Left ventricle myocardium superior (tissue), 1 donor: ENCODE measurements at regions not wholly inside any gene's neighbourhood (a gene's known extent, or its start where the extent isn't known, plus 50 kb on each side); places are given as distances from the start of the nearest gene placed in this dataset.
A peak's percentile ranks its signal among the peaks of the same experiment; 100 is the strongest.
"Not testable (repeated sequence)": the region's sequence is repeated elsewhere in the genome, so short reads cannot be mapped to it uniquely, and the experiment has no call there.

Experiments used
- ATAC-seq: fragments of 200-7000 bp; cut with Tn5 transposase; one replicate; pipeline ENCODE4 v1.9.1; 2020; ENCODE audit warnings: mild to moderate bottlenecking, moderate library complexity
- DNase-seq: peaks from one replicate; pipeline ENCODE4 v3.0.0-alpha.2; 2020
- intact Hi-C: fragments of 100-400 bp; cut with micrococcal nuclease; formaldehyde crosslinking; loops from one replicate; pipeline ENCODE4 v1.11.0; 2022
- donor health status: DM: no; HTN: yes; CAD: no; lungs with severe emphysema.

DNA sequence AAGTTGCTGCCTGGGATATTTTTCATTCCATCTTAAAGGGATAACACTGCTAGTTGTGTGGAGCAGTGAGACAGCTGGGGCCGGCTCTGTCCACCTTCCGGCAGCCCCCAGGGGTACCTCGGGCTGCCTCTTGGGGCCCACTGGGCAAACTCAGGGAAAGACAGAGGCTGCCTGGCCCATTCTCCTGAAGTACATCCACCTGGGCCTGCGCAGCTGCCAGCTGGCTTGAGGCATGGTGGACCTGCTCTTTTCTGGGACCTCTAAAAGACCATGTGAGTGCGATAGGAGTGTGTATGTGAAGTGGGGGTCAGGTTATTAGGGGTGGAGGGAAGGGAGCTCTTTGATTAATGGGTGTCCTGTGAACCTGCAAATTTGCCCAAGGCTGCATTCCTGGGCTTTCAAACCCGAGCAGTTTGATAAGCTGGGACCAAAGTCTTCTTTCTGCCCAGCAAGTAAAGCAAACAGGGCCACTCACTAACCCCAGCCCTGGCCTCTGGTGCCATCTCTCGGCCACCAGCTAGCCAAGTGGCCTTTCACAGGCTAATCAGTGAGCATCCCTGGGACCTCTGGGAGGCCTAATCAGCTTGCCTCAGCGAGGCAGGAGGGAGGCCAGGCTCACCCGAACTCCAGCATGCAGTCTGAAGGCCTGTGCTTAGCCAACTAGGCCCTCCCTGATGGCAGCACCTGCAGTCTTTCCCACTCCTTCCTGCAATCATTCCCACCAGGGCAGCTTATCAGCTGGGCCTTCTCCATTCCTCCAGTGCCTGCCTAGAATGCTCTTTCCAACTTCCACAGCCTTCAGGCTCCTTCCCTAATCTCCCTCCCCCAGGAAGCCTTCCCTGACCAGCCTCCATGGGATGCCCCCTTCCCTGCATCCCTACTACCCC lies 954.7 kb upstream of the ZNF722 start:
- intact Hi-C loops: no loop called here
- DNase-seq: no peak
- ATAC-seq: no peak

DNA sequence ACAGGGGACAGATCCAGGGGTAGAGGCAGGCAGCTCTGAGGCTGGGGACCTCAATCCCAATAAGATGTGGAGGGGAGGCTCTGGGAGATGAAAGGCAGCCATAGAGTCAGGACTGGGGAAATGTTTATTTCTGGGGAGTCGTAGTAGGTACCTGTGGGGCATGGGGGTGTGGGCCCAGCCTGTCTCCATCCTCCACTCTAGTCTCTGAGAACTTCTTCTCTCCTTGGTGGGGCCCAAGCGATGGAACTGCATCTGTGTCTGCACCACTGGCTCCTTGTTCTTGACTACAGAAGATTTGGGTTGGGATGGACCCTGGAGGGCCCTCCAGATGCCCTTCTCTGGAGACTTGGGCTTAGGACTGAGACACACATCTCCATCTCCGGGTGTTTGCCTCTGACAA lies 953.9 kb upstream of the ZNF722 start:
- no peak for ATAC-seq
- intact Hi-C loops: no loop called here

DNA sequence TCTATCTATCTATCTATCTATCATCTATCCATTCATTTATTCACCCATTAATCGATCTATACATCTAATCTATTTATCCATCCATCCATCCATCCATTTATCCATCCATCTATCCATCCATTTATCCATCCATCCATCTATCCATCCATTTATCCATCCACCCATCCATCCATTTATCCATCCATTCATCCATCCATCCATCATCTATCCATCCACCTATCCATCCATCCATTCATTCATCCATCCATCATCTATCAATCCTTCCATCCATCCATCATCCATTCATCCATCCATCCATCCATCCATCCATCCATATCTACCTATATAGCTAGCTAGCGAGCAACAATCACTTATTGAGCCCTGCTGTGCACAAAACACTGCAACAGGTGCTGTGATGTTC lies 953.1 kb upstream of the ZNF722 start:
- DNase-seq (no peak), ATAC-seq (no peak)
- intact Hi-C loops: no loop called here

More for the DNA sequence above, 953.9 kb upstream of the ZNF722 start:
- DNase-seq: no peak

- intact Hi-C loops: no loop called here
- ATAC-seq (no peak), DNase-seq (no peak)
Observed at GRCh38 chr7:63046612-63047011, 952.0 kb upstream of the ZNF722 start.

- no peak for ATAC-seq
- intact Hi-C loops: no loop called here
Observed at GRCh38 chr7:63047061-63047460, 951.6 kb upstream of the ZNF722 start.

DNA sequence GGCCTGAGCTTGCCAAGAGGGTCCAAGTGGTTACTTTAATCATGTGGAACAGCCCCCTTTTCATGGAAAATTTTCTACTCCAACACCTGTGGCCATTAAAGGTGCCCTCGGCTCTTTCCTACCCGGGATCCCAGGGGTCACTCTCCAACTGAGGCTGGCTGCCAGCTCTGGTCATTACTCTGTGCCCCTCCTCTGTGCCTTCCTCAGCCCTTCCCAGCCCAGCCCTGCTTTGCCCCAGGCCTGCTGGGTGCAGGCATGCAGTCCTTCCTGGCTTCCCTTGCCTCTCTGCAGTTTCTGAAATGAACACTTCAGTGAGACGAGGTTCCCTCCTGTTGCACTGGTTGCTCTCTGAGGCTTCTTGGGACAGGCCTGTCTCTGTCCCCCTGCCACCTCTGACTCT lies 951.1 kb upstream of the ZNF722 start:
- intact Hi-C loops: no loop called here
- ATAC-seq (no peak), DNase-seq (no peak)

More at GRCh38 chr7:63047061-63047460, 951.6 kb upstream of the ZNF722 start:
- no peak for DNase-seq

DNA sequence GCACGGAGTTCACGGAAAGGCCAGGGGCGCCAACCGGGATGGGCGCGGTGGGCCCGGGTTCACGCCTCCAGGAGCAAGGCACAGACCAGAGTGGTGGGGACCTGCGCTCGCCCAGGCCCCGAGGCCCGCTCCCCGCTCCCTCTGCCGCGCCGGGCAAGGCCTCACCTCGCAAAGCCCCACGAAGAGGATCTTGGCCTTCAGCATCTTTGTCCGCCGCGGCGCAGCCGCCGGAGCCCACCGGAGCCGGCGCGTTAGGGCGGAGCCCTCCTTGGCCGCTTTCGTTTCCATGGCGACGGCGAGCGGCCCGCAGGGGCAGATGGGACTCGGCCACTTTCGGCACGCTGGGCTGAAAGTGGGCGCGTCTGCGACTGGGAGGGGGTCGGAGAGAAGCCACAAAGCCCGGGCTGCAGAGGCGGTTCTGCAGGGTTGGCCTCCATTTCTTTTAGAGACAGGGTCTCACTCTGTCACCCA lies 944.4 kb upstream of the ZNF722 start:
- intact Hi-C loops: no loop called here
- no peak for DNase-seq
- no peak for ATAC-seq

DNA sequence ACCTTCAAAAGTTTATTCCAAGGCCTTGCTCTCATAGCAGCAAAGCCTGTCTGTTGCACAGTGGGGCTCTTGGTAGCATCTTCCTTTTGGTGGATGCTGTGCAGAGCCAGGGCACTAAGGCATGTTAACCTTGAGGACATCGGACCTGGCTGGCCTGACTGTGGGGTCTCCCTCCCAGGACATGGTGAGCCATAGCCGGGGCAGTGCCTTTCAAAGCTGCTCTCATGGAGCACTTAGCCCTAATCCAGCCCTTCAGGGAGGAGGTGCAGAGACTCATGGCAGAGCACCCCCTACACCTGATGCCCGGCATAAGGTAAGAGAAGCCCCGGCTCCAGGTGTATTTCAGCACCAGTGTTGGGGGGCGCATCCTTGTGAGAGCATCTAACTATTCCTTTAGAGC lies 941.4 kb upstream of the ZNF722 start:
- intact Hi-C loops: no loop called here
- ATAC-seq (no peak), DNase-seq (no peak)

DNA sequence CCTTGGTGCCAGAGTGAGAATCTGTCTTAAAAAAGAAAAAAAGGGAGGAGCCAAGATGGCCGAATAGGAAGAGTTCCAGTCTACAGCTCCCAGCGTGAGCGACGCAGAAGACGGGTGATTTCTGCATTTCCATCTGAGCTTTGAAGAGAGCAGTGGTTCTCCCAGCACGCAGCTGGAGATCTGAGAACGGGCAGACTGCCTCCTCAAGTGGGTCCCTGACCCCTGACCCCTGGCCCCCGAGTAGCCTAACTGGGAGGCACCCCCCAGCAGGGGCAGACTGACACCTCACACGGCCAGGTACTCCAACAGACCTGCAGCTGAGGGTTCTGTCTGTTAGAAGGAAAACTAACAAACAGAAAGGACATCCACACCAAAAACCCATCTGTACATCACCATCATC lies 937.9 kb upstream of the ZNF722 start:
- DNase-seq, intact Hi-C loops, ATAC-seq: not testable (repeated sequence)

DNA sequence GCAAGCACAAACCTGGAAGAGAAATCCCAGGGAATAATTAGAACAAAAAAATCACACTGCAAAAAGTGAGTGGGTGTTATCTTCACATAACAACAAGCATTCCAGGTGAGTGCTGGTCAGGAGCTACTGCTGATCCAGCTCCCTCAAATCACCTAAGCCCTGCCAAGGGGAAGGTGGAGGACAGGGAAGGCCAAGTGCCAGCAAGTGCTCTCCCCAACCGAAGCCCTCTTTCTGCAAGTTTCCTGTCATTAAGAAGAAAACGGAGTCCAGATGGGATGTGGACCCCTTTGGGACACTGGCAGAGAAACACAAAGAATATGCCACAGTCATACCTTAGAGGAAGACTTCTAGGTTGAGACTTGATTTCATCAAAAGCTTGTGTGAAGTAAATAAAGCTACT lies 933.0 kb upstream of the ZNF722 start:
- ATAC-seq (no peak), DNase-seq (no peak)
- intact Hi-C loops: no loop called here

DNA sequence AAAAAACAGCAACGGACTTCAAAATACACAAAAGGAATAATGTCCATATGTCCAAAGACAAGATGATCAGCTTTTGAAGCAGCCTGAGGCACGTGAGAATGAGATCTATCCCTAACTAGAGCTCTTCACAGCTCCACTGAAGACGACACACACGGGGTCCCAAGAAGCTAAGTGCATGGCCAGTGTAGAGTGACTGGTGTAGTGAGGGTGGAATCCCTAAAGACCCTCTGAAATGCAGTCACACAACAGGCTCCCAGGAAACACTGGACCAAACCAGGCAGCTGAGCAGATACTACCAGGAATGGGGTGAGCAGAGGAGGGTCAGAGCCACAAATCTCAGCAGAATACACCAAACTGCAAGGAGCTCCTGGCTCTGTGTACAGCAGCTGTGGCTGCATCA lies 932.4 kb upstream of the ZNF722 start:
- intact Hi-C loops, ATAC-seq, DNase-seq: not testable (repeated sequence)

DNA sequence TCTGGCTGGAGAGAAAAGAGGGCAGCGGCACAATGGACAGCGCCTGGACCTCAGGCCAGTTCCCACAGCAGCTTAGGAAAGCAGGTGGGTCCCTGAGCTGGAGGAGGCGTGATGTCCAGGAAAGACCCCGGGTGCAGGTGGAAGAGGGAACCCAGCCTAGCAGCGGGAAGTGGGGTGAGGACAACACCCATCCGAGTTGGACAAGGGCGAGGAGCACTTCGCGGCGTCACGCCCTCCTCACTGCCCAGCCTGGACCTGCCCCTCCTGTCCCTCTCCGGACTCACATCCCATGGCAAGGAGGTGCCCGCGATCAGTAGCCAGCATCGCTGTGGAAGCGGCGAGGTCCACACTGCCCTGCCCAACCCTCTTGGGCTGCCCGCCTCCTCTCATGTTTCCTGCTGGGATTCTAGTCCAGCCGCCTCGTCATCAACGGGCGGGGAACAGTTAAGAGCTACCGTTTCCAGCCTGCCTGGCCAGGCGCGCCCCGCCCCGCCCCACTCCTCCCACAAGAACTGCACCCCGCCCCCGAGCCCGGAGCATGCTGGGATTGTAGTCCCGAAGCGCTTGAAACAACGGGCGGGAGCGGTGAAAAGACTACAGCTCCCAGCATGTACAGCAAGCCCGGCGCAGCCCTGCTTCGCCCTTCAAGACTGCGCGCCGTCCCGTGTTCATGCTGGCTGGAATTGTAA lies 930.6 kb upstream of the ZNF722 start:
- peak; percentile 34 for DNase-seq
- ATAC-seq: peak; percentile 28
- intact Hi-C loops: no loop called here

GRCh38 chr7:63070696-63071095 lies 928.0 kb upstream of the ZNF722 start:
- ATAC-seq: no peak
- intact Hi-C loops: no loop called here
- no peak for DNase-seq

DNA sequence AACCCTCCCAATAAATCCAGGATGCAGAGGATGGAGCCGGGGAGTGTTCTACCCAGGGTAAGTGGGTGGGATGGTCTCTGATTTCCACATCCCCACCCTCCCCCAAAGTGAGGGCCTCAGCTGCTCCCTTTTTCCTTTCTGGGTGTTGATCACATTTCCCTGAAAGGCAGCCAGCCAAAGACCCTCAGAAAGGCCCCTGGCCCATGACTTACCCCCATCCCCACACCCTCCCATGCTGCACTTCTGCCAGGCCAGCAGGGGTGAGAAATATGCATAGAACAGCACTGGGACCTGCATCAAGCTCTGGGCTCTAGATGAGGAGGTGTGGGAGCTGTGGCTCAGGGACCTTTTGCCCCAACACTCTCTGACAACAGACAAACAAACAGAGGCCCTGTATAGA lies 927.3 kb upstream of the ZNF722 start:
- intact Hi-C loops: no loop called here

GRCh38 chr7:63071920-63072319 lies 926.7 kb upstream of the ZNF722 start:
- intact Hi-C loops: no loop called here
- no peak for DNase-seq
- ATAC-seq: no peak

More for the DNA sequence above, 927.3 kb upstream of the ZNF722 start:
- no peak for DNase-seq
- no peak for ATAC-seq

- ATAC-seq: no peak
- intact Hi-C loops: no loop called here
- DNase-seq: no peak
Observed at GRCh38 chr7:63072806-63073205, 925.8 kb upstream of the ZNF722 start.

DNA sequence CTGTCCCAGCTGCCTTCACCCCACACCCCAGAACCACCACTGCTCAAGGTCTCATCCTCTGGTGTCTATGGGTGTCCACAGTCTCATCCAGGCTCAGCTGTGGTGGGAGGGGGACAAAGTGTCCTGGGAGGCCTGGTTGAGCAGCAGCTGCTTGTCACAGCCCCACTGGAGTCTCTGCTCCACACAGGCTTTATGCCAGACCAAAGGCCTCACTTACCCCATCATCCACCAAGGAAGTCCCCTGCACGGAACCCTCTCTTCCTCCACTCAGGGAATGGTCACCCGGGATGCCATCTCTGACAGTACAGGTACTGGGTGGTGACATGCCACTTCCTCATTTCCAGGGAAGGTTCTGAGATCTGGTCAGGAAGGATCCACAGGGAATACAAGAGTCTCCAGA lies 925.4 kb upstream of the ZNF722 start:
- DNase-seq: no peak
- intact Hi-C loops: no loop called here
- ATAC-seq: no peak

DNA sequence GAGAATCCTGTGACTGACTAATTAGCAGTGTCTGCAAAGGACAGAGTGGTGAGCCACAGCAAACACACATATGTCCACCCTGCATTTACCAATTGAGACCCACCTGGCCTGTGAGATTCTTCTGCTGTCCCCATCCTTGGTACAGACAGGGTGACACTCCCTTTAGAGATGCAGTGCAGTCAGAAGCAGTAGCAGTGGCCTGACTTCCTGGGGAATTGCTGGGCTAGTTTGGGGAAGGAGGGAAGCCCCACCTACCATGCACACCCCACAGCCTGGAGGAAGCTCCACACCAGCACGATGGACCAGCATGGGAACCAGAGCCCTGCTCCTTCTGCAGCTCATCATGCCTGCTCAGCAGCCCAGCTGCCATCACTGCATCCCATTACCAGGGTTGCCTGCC lies 924.9 kb upstream of the ZNF722 start:
- DNase-seq (no peak), ATAC-seq (no peak)
- intact Hi-C loops: no loop called here

GRCh38 chr7:63077841-63078240 lies 920.8 kb upstream of the ZNF722 start:
- intact Hi-C loops: no loop called here
- ATAC-seq: no peak
- no peak for DNase-seq

DNA sequence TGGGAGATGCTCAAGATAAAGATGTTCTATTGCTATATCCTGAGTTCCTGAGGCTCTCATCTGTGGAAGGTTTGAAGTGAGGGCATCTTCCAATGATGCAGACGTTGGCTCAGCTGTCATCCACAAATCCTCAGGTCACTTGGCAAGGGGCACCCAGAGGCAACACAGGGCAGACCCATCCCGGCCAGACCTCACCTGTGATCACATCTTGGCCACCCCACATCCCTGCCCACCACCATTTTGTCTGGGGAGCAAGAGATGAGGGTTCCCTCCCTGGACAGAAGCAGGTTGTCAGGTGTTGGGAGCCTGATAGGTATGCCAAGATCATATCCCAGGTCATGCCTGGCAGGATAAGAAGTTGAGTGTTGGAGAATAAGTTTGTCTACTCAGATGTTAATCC lies 918.2 kb upstream of the ZNF722 start:
- intact Hi-C loops: no loop called here
- DNase-seq (no peak), ATAC-seq (no peak)

DNA sequence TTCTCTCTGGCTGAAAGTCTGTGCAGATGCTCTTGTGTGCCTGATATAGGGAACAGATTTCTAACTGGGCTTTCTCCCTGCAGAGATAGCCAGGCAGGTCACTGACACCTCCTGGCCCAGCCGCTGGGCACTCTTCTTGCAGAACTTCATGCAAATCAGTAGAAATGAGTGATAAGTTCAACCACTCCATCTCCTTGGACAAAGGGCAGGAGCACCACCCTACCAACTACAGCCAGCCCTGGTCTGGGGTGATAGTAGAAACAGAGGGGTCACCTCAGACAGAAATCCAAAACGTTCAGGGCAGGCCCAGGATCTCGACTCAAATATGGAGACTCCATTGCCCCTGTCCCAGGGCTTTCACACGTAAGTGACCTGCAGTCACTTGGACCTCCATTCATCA lies 917.8 kb upstream of the ZNF722 start:
- intact Hi-C loops: no loop called here
- DNase-seq (no peak), ATAC-seq (no peak)
